ENCODE measurements at regions not wholly inside any gene's neighbourhood (a gene's known extent, or its start where the extent isn't known, plus 50 kb on each side); places are given as distances from the start of the nearest gene placed in this dataset.

DNA sequence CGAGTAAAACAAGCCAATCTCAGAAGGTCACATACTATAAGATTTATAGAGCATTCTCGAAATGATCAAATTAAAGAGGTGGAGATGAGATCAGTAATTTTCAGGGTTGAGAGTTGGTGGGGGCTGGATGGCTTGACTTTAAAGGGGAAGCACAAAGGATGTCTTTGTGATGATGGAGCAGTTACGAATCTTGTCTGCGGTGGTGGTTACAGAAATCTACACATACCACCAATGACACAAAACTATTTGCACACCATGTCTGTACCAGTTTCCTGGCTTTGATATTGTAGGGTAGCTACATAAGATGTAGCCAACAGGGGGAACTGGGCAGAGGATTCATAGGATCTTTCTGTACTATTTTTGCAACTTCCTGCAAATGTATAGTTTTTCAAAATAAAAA is 190.6 kb upstream of the SMIM21 start:
- no peak for TF ChIP-seq CTCF (conservative IDR thresholded peaks at IDR 0.05; ENCODE audit: low read length)
- no peak for TF ChIP-seq EZH2phosphoT487 (IDR thresholded peaks at IDR 0.05; ENCODE audit: borderline replicate concordance, low read depth, low read length)
